Esophagus muscularis mucosa (tissue), 4 donors: ENCODE measurements at regions not wholly inside any gene's neighbourhood (a gene's known extent, or its start where the extent isn't known, plus 50 kb on each side); places are given as distances from the start of the nearest gene placed in this dataset.

Experiments used
- DNase-seq: peaks from one replicate; pipeline ENCODE4 v3.0.0-alpha.2; 2017; ENCODE audit errors: extremely low spot score
- H3K27ac ChIP-seq, 4 donors: fragments of 200-600 bp; sonication (generic); replicated peaks in 1 of 4; 1 replicate in 3 of 4; 2 replicates in 1 of 4; pipeline ENCODE4 v1.5.1; 2016 to 2019; ENCODE audit warnings: mild to moderate bottlenecking in 1 of 4
- H3K27me3 ChIP-seq, 4 donors: fragments of 200-600 bp; sonication (generic); one replicate each; pipeline versions ENCODE4 v1.5.1 to v1.6.0; 2016 to 2019
- H3K36me3 ChIP-seq, 4 donors: fragments of 200-600 bp; sonication (generic); one replicate each; pipeline ENCODE4 v1.5.1; 2016 to 2019
- H3K4me1 ChIP-seq, 4 donors: fragments of 200-600 bp; sonication (generic); one replicate each; pipeline ENCODE4 v1.5.1; 2016 to 2019
- H3K4me3 ChIP-seq, 4 donors: fragments of 200-600 bp; sonication (generic); 1 replicate in 2 of 4; 2 replicates in 2 of 4; pipeline ENCODE4 v1.5.1; 2016 to 2019; ENCODE audit warnings: mild to moderate bottlenecking in 4 of 4, moderate library complexity in 1 of 4
- H3K9me3 ChIP-seq, 4 donors: fragments of 200-600 bp; sonication (generic); 1 replicate in 3 of 4; 2 replicates in 1 of 4; pipeline ENCODE4 v1.5.1; 2016 to 2019
- CTCF ChIP-seq, 3 experiments: fragments of 200-600 bp in 2 of 3; fragments of 450-650 bp in 1 of 3; sonication (generic) in 2 of 3; IDR thresholded peaks; one replicate each; pipeline ENCODE4 v1.5.1; 2017 to 2019; ENCODE audit warnings: antibody characterized with exemption in 3 of 3, mild to moderate bottlenecking in 2 of 3, moderate library complexity in 1 of 3
- EP300 ChIP-seq: sonication (generic); formaldehyde crosslinking; IDR thresholded peaks from one replicate; pipeline ENCODE4 v1.6.1; 2017; ENCODE audit warnings: antibody characterized with exemption
- POLR2A ChIP-seq: fragments of 450-650 bp; IDR thresholded peaks from one replicate; pipeline ENCODE4 v1.6.1; 2017; ENCODE audit warnings: antibody characterized with exemption, moderate library complexity, mild to moderate bottlenecking, low read depth
- POLR2AphosphoS5 ChIP-seq, 2 donors: sonication (generic); formaldehyde crosslinking; IDR thresholded peaks; one replicate each; pipeline ENCODE4 v1.6.1; 2017; ENCODE audit warnings: antibody characterized with exemption in 2 of 2
- WGBS: methylation state at CpG from one replicate; pipeline ENCODE4 v1.1.5; 2018; 5-methylcytosine and 5-hydroxymethylcytosine counted together
- intact Hi-C: fragments of 100-400 bp; cut with DNase I; formaldehyde crosslinking; loops from one replicate; pipeline ENCODE4 v1.15.1; 2023

GRCh38 chr13:78410847-78411246, 192.5 kb downstream of the POU4F1 start:
- no peaks in the 10 kb centered on the region for H3K4me1 ChIP-seq
- TF ChIP-seq EP300 (no peak), CTCF (IDR thresholded peaks at IDR 0.05) (no peak), POLR2A (no peak), POLR2AphosphoS5 (IDR thresholded peaks at IDR 0.05) (no peak)
- 47% methylated on average over 1 of the region's 1 CpG for WGBS
- H3K4me3 ChIP-seq, result no peak overlapping the region
- H3K9me3 ChIP-seq, result no peaks in the 10 kb centered on the region
- H3K36me3 ChIP-seq, result no peaks in the 10 kb centered on the region
- H3K27ac ChIP-seq, result no peak overlapping the region
- intact Hi-C loops, result no loop called here
- no peak for DNase-seq
- peaks cover 0 to 3% (median 0%) of the 10 kb centered on the region in 4 donors for H3K27me3 ChIP-seq

- no peaks in the 10 kb centered on the region for H3K4me1 ChIP-seq
- intact Hi-C loops, result no loop called here
- no peak for DNase-seq
- H3K27ac ChIP-seq, result no peak overlapping the region
- no peaks in the 10 kb centered on the region for H3K9me3 ChIP-seq
- 31% methylated on average over 2 of the region's 2 CpGs for WGBS
- H3K27me3 ChIP-seq, result peaks cover 0 to 3% (median 0%) of the 10 kb centered on the region in 4 donors
- H3K4me3 ChIP-seq, result no peak overlapping the region
- TF ChIP-seq EP300 (no peak), POLR2A (no peak), CTCF (IDR thresholded peaks at IDR 0.05) (no peak), POLR2AphosphoS5 (IDR thresholded peaks at IDR 0.05) (no peak)
- no peaks in the 10 kb centered on the region for H3K36me3 ChIP-seq
Measured at GRCh38 chr13:78410164-78410563, 193.2 kb downstream of the POU4F1 start.

GRCh38 chr13:78409172-78409571, 194.2 kb downstream of the POU4F1 start:
- TF ChIP-seq EP300 (no peak), CTCF (IDR thresholded peaks at IDR 0.05) (no peak), POLR2A (no peak), POLR2AphosphoS5 (IDR thresholded peaks at IDR 0.05) (no peak)
- intact Hi-C loops, result no loop called here
- no peaks in the 10 kb centered on the region for H3K36me3 ChIP-seq
- peak; percentile 19 for DNase-seq
- H3K27ac ChIP-seq, result no peak overlapping the region
- H3K9me3 ChIP-seq, result no peaks in the 10 kb centered on the region
- H3K4me3 ChIP-seq, result no peak overlapping the region
- 70% methylated on average over 2 of the region's 2 CpGs for WGBS
- H3K4me1 ChIP-seq, result no peaks in the 10 kb centered on the region
- peaks cover 0 to 3% (median 0%) of the 10 kb centered on the region in 4 donors for H3K27me3 ChIP-seq

GRCh38 chr13:78404846-78405360, 198.4 kb downstream of the POU4F1 start:
- Histone ChIP-seq H3K4me1 (no peaks in the 10 kb centered on the region), H3K4me3 (no peak overlapping the region), H3K27ac (no peak overlapping the region), H3K27me3 (no peaks in the 10 kb centered on the region), H3K36me3 (no peaks in the 10 kb centered on the region), H3K9me3 (no peaks in the 10 kb centered on the region)
- TF ChIP-seq POLR2A, result no peak
- no peak for TF ChIP-seq EP300
- no peak for TF ChIP-seq CTCF (IDR thresholded peaks at IDR 0.05)
- no peak for TF ChIP-seq POLR2AphosphoS5 (IDR thresholded peaks at IDR 0.05)
- peak; percentile 64 for DNase-seq
- 86% methylated on average over 6 of the region's 6 CpGs for WGBS
- intact Hi-C loops, result no loop called here
